ENCODE measurements at regions not wholly inside any gene's neighbourhood (a gene's known extent, or its start where the extent isn't known, plus 50 kb on each side); places are given as distances from the start of the nearest gene placed in this dataset.

DNA sequence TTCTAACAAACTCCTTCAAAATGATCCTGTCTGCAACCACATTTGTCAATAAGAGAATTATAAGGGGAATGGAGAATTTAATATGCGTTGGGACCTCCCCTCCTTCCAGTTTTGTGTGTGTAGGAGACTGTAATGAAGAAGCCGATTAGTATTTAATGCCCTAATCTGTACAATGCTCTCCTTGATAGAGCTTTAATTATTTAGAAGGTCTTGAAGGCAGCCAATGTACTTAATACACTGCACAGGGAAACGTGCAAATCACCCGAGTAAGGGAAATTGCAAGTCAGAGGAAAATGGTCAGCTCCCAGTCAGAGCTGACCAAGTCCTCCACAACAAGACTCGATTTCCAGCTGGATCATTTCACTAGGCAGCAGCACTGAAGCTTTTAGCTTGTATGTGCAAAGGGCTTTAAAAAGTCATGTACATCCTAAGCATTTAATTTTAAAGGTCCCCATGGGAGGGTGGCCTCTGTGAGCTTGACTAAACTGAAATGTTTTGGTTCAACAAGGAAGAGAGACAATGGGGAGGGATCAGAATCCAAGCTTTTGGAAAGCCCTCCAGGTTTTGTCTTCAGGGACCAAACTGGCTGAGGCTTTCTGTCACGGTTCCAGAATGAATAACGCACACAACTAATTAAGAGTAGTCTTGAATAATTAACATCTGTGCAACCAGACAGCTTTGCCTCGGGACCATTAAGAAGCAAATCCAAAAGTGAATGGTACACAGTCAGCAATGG, 159.8 kb upstream of the MITF start:
- Histone ChIP-seq H3K4me1 (peaks cover 5% of the 10 kb centered on the region; the same call in 1 of the 2 replicates), H3K9me3 (peaks cover 4% of the 10 kb centered on the region; the same call in 1 of the 2 replicates), H3K36me3 (no peaks in the 10 kb centered on the region), H3K4me2 (no peak overlapping the region), H3K27me3 (no peaks in the 10 kb centered on the region), H4K20me1 (no peaks in the 10 kb centered on the region), H3K4me3 (no peak overlapping the region), H3K9ac (no peak overlapping the region), H3K27ac (no peak overlapping the region)
- no peak for TF ChIP-seq Cebpa-rat (IDR thresholded peaks at IDR 0.05)

- Histone ChIP-seq H3K4me1 (no peaks in the 10 kb centered on the region), H3K27me3 (no peaks in the 10 kb centered on the region)
Measured at GRCh38 chr3:69569520-69569919, 169.7 kb upstream of the MITF start.

DNA sequence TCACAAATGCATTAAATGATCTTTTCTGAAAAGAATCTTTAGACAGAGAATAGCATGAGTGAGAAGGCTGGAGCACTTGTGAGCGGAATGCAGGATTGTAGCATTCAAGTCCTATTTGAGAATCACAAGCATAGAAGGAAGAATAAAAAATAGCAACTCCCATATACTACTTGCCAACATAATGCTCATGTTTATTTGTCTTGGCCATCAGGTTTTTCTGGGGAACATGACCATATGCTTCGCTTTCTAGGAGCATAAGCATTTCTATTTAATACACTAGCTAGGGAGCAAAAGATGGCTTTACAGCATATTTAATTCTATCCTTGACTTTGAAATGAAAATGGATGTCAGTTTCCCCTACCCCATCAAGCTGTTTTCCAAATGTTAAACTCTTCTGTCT, 170.3 kb upstream of the MITF start:
- Histone ChIP-seq H3K4me1 (no peaks in the 10 kb centered on the region), H3K27me3 (no peaks in the 10 kb centered on the region), H3K27ac (no peak overlapping the region), H3K9ac (no peak overlapping the region), H3K9me3 (no peaks in the 10 kb centered on the region), H4K20me1 (no peaks in the 10 kb centered on the region), H3K4me3 (no peak overlapping the region), H3K4me2 (no peak overlapping the region), H3K36me3 (no peaks in the 10 kb centered on the region)
- no peak for TF ChIP-seq Cebpa-rat (IDR thresholded peaks at IDR 0.05)

More at GRCh38 chr3:69569520-69569919, 169.7 kb upstream of the MITF start:
- H3K36me3 ChIP-seq = no peaks in the 10 kb centered on the region
- H3K27ac ChIP-seq = no peak overlapping the region
- no peaks in the 10 kb centered on the region for H4K20me1 ChIP-seq
- no peak overlapping the region for H3K9ac ChIP-seq
- no peak overlapping the region for H3K4me3 ChIP-seq
- H3K4me2 ChIP-seq = no peak overlapping the region
- H3K9me3 ChIP-seq = no peaks in the 10 kb centered on the region
- no peak for TF ChIP-seq Cebpa-rat (IDR thresholded peaks at IDR 0.05)

GRCh38 chr3:69568458-69568857, 170.8 kb upstream of the MITF start:
- TF ChIP-seq Cebpa-rat (IDR thresholded peaks at IDR 0.05) = no peak
- H3K9me3 ChIP-seq = no peaks in the 10 kb centered on the region

GRCh38 chr3:69567710-69568052, 171.6 kb upstream of the MITF start:
- H3K9me3 ChIP-seq = no peaks in the 10 kb centered on the region
- no peaks in the 10 kb centered on the region for H3K27me3 ChIP-seq
- no peaks in the 10 kb centered on the region for H3K36me3 ChIP-seq
- H3K4me1 ChIP-seq = no peaks in the 10 kb centered on the region
- no peak for TF ChIP-seq Cebpa-rat (IDR thresholded peaks at IDR 0.05)
- no peak overlapping the region for H3K4me3 ChIP-seq
- H4K20me1 ChIP-seq = no peaks in the 10 kb centered on the region
- no peak overlapping the region for H3K4me2 ChIP-seq
- H3K27ac ChIP-seq = no peak overlapping the region
- no peak overlapping the region for H3K9ac ChIP-seq

More at GRCh38 chr3:69568458-69568857, 170.8 kb upstream of the MITF start:
- Histone ChIP-seq H3K36me3 (no peaks in the 10 kb centered on the region), H3K9ac (no peak overlapping the region), H3K4me2 (no peak overlapping the region), H3K4me3 (no peak overlapping the region), H3K4me1 (no peaks in the 10 kb centered on the region), H4K20me1 (no peaks in the 10 kb centered on the region), H3K27me3 (no peaks in the 10 kb centered on the region), H3K27ac (no peak overlapping the region)

DNA sequence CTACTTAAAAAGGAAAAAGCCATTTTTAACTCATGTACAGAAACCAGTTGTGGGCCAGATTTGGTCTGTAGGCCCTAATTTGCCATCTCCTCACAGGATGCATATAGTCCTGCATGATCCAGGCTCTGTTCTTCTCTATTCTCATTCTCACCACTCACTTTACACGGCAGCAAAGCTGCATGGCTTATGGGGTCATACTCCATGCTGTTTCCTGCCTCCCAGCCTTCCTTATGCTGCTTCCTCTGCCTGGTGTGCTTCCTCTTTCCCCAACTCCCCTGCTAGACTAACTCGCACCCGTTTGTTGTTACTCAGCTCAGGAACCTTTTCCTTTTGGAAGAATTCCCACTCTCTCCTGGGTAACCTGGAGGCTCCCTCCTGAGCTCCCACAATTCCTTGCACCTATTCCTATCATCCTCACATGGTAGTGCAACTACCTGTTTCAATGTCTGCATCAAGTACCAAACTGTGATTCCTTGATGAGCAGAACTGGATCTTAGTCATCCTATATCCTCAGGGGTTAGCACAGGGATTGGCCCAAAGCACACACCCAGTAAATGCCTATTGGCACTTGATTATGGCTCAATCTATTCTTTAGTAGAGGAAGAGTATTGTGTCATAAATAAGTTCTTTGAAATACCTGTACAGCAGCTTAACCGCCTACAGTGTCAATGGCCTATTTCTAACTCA, 172.1 kb upstream of the MITF start:
- H3K4me2 ChIP-seq = no peak overlapping the region
- no peaks in the 10 kb centered on the region for H3K9me3 ChIP-seq
- H3K36me3 ChIP-seq = no peaks in the 10 kb centered on the region
- H3K4me3 ChIP-seq = no peak overlapping the region
- H3K27me3 ChIP-seq = no peaks in the 10 kb centered on the region
- H3K4me1 ChIP-seq = no peaks in the 10 kb centered on the region
- no peak overlapping the region for H3K27ac ChIP-seq
- no peak overlapping the region for H3K9ac ChIP-seq
- H4K20me1 ChIP-seq = no peaks in the 10 kb centered on the region
- no peak for TF ChIP-seq Cebpa-rat (IDR thresholded peaks at IDR 0.05)

GRCh38 chr3:69566275-69566674, 173.0 kb upstream of the MITF start:
- no peaks in the 10 kb centered on the region for H3K4me1 ChIP-seq
- no peaks in the 10 kb centered on the region for H3K27me3 ChIP-seq
- H3K27ac ChIP-seq = no peak overlapping the region
- no peak overlapping the region for H3K4me2 ChIP-seq
- H3K9ac ChIP-seq = no peak overlapping the region
- H3K4me3 ChIP-seq = no peak overlapping the region
- no peaks in the 10 kb centered on the region for H3K9me3 ChIP-seq
- no peaks in the 10 kb centered on the region for H3K36me3 ChIP-seq
- no peak for TF ChIP-seq Cebpa-rat (IDR thresholded peaks at IDR 0.05)
- no peaks in the 10 kb centered on the region for H4K20me1 ChIP-seq

- no peaks in the 10 kb centered on the region for H4K20me1 ChIP-seq
- H3K27me3 ChIP-seq = no peaks in the 10 kb centered on the region
- no peaks in the 10 kb centered on the region for H3K4me1 ChIP-seq
- TF ChIP-seq Cebpa-rat (IDR thresholded peaks at IDR 0.05) = no peak
- no peak overlapping the region for H3K4me3 ChIP-seq
- H3K27ac ChIP-seq = no peak overlapping the region
- H3K9ac ChIP-seq = no peak overlapping the region
- no peaks in the 10 kb centered on the region for H3K36me3 ChIP-seq
- H3K9me3 ChIP-seq = no peaks in the 10 kb centered on the region
- no peak overlapping the region for H3K4me2 ChIP-seq
Measured at GRCh38 chr3:69565316-69565715, 173.9 kb upstream of the MITF start.

GRCh38 chr3:69563981-69564380, 175.3 kb upstream of the MITF start:
- Histone ChIP-seq H3K4me1 (no peaks in the 10 kb centered on the region), H3K27me3 (no peaks in the 10 kb centered on the region), H3K4me2 (no peak overlapping the region), H3K4me3 (no peak overlapping the region), H3K9me3 (no peaks in the 10 kb centered on the region), H3K36me3 (no peaks in the 10 kb centered on the region), H4K20me1 (no peaks in the 10 kb centered on the region), H3K9ac (no peak overlapping the region), H3K27ac (no peak overlapping the region)
- no peak for TF ChIP-seq Cebpa-rat (IDR thresholded peaks at IDR 0.05)

- Histone ChIP-seq H3K9ac (no peak overlapping the region), H3K36me3 (no peaks in the 10 kb centered on the region), H3K4me1 (no peaks in the 10 kb centered on the region), H3K4me2 (no peak overlapping the region), H3K4me3 (no peak overlapping the region), H3K27ac (no peak overlapping the region), H4K20me1 (no peaks in the 10 kb centered on the region), H3K27me3 (no peaks in the 10 kb centered on the region), H3K9me3 (no peaks in the 10 kb centered on the region)
- no peak for TF ChIP-seq Cebpa-rat (IDR thresholded peaks at IDR 0.05)
Measured at GRCh38 chr3:69563151-69563550, 176.1 kb upstream of the MITF start.

All from BLaER1 (cell line).